CD4-positive, alpha-beta T cell treated with Interleukin-17A for 1 hour (primary cell): ENCODE measurements at regions not wholly inside any gene's neighbourhood (a gene's known extent, or its start where the extent isn't known, plus 50 kb on each side); places are given as distances from the start of the nearest gene placed in this dataset.
"Not testable (repeated sequence)": the region's sequence is repeated elsewhere in the genome, so short reads cannot be mapped to it uniquely, and the experiment has no call there.

ENCODE experiments used
- DNase-seq: peaks from one replicate; pipeline ENCODE4 v3.0.0-alpha.2; 2020

DNA sequence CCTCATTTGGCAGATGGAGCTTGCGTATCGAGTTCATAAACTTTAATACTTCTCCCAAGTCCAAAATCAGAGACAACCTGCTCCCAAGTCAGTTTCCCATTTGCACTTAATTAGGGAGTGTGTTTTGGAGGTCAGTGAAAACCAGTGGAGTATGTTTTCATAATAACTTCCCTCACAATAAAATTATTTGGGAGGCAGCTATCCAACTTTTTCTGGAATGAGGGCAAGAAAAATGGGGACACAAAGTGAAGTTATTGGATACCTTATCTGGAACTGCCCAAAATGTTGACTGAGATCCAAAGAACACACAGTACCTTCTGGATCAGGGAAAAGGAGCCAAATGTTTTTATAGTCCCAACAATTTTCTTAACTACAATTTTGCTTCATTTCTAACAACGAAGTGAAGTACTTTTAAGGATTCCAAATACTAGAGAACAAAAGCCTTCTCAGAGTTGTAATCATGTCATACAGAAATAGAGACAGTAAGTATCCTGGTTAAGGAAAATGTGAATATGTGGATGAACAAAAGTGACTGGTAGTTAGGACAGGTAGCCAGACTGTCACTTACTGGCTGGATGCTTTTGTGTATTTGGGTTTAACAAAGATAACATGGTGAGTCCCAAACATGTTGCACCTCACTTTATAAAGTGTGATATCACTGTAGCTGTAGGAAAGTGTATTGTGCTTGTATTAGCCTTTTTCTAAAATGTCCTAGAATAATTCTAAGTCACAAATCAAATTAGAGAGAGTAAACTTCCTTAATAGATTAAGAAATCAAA, 325.0 kb downstream of the HLX start:
- no peak for DNase-seq

GRCh38 chr1:221206076-221206475, 326.8 kb downstream of the HLX start:
- DNase-seq: no peak

GRCh38 chr1:221212926-221213325, 333.7 kb downstream of the HLX start:
- no peak for DNase-seq

GRCh38 chr1:221217029-221217428, 337.8 kb downstream of the HLX start:
- no peak for DNase-seq

GRCh38 chr1:221223281-221223680, 344.0 kb downstream of the HLX start:
- DNase-seq: no peak

- DNase-seq: no peak
Measured at GRCh38 chr1:221227460-221227859, 348.2 kb downstream of the HLX start.

- DNase-seq: no peak
Measured at GRCh38 chr1:221227872-221228337, 348.7 kb downstream of the HLX start.

DNA sequence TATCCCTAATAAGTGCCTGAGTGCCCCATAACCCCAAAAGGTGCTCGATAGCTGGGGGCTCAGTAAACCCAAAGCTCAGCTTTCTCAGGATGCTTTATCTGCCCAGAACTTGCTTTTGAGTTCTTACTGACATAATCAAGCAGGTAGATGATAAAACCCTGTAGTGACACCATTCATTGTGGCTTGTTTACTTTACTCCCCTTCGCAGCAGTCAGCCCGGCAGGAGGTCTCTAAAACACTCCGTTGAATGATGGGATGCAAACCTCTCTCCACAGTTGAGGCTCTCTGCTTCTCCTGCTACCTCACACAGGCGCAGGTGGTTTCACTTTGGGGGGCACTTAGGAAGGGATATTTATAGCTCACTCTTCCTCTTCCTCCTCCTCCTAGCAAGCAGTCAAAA, 349.4 kb downstream of the HLX start:
- no peak for DNase-seq

GRCh38 chr1:221230605-221231004, 351.4 kb downstream of the HLX start:
- no peak for DNase-seq

- DNase-seq: no peak
Measured at GRCh38 chr1:221234791-221235190, 355.5 kb downstream of the HLX start.

DNA sequence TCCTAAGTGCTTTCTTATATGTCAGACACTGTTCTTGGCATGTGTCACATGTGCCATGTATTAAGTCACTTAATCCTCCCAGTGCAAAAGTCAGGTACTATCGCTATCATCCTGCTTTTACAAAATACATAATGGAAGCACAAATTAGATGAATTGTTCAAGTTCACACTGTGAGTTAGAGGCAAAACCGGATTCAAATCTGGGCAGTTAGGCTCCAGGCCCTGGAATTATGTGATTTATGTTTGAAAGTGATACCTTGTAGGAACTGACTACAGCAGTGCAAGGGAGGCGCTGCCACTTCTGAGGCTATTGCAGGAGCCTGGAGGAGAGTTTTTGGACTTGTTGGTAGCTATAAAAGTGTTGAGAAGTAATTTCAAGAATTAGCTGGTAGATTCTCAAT, 358.3 kb downstream of the HLX start:
- DNase-seq: no peak

GRCh38 chr1:221239181-221239580, 359.9 kb downstream of the HLX start:
- no peak for DNase-seq

DNA sequence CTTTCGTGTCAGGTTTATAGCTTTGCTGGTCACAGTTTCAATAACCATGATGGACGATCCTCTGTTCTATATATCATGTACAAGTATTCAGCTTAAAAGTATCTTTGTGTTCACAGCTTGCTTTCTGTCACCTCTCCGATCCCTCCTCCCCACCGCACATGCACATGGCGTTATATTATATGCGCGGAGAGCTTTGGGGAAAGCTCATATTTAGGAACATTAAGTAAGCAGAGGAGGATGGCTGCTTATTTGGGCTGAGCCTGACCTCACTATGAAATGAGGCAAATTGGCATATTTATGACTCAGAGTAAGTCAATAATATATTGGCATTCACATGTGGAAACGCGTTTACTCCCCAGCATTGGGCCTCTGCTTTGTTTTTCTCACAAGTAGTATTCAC, 360.5 kb downstream of the HLX start:
- no peak for DNase-seq

DNA sequence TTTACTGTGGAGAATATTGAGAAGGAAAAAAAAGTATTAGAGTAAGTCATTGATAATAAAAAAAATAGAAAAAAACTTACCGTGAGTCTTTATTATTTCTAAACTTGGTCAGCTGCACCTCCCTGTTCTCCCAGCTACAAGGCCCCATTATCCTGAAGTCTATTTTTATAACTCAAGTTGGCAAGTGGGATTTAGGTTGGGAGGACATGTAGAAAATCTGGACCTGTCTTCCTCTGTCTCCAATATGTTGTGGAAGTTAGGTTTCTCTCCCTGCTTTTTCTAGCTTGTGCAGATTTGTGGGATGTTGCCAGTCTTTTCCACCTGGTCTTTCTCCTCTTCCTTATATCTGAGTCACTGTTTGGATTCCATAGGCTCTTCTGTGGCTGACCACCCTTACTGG, 361.4 kb downstream of the HLX start:
- no peak for DNase-seq

DNA sequence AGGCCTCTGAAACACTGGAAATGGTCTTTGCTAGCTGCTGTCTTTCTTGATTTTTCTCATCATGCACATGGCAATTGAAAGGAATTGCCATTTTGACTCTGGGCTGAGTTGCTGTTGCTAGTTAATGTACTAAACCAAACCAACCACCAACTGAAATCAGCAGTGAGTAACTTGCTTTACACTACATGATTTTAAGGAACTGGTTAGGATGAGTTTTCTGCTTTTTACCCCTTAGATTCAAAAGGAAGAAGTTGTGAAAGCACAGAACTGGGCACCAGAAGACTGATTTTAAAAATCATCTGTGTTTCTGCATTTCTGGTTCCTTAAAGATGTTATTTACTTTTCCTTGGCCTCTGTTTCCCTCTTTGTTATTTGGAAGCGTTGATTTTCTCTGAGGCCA, 361.9 kb downstream of the HLX start:
- DNase-seq: no peak

DNA sequence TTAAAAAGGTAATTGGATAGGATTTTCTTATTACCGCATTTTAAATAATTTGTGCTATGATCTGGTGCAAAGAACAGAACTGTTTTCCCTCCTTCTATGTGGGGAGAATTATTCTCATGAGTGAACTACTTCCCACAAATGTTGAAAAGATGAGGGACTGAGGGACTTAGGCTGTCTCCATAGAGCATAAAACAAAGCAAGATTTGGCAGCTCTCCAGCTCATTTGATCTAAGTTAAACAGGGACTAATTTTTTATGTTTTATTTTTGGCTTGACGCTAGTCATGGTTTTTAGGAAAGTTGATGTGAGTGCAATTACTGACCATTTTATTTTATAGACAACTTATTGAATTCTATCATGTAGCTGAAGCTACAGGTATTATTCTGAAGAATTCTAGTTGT, 362.3 kb downstream of the HLX start:
- no peak for DNase-seq

- DNase-seq: no peak
Measured at GRCh38 chr1:221246067-221246466, 366.8 kb downstream of the HLX start.

GRCh38 chr1:221246628-221247415, 367.6 kb downstream of the HLX start:
- no peak for DNase-seq

- no peak for DNase-seq
Measured at GRCh38 chr1:221251580-221251979, 372.3 kb downstream of the HLX start.

- no peak for DNase-seq
Measured at GRCh38 chr1:221254813-221255212, 375.6 kb downstream of the HLX start.

DNA sequence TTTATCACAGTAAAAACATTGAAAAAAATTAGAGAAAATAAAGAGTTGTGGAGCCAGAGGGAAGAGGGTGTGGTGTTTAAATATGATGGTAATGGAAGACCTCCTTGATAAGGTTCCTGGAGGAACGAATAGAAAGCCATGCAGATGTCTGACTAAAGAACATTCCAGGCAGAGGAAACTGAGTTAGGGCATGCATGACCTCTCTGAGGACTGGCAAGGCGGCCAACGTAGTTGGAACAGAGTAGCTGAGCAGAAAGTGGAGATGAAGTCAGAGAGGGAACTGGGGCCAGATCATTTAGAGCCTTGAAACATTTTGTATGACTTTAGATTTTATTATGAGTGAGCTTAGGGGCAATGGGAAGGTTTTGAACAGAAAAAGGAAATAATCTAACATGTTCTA, 377.5 kb downstream of the HLX start:
- DNase-seq: no peak

DNA sequence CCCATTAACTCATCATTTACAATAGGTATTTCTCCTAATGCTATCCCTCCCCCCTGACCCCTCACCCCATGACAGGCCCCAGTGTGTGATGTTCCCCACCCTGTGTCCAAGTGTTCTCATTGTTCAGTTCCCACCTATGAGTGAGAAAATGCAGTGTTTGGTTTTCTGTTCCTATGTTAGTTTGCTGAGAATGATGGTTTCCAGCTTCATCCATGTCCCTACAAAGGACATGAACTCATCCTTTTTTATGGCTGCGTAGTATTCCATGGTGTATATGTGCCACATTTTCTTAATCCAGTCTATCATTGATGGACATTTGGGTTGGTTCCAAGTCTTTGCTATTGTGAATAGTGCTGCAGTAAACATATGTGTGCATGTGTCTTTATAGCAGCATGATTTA, 378.3 kb downstream of the HLX start:
- DNase-seq: not testable (repeated sequence)

GRCh38 chr1:221262677-221263076, 383.4 kb downstream of the HLX start:
- not testable (repeated sequence) for DNase-seq
